ENCODE measurements at regions not wholly inside any gene's neighbourhood (a gene's known extent, or its start where the extent isn't known, plus 50 kb on each side); places are given as distances from the start of the nearest gene placed in this dataset.

DNA sequence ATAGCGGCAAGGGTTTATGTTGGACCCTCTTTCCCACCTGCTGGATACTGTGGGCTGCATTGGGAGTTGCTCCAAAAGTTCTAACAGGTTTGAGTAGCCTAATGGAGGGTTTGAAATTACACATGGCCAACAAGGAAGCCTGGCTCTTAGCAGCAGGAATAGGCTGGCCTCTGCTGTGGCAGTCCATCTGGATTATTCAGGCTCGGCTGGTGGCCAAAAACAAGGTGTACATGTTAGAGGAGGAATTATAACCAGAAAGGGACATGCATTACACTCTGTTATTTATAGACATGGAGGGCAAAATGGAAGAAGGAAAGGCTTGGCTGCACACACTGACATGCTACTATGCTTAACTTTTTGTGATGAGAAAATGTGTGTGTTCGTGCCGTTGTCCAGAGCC lies 61.1 kb upstream of the NRXN1 start:
- TF ChIP-seq, protein P1, sequence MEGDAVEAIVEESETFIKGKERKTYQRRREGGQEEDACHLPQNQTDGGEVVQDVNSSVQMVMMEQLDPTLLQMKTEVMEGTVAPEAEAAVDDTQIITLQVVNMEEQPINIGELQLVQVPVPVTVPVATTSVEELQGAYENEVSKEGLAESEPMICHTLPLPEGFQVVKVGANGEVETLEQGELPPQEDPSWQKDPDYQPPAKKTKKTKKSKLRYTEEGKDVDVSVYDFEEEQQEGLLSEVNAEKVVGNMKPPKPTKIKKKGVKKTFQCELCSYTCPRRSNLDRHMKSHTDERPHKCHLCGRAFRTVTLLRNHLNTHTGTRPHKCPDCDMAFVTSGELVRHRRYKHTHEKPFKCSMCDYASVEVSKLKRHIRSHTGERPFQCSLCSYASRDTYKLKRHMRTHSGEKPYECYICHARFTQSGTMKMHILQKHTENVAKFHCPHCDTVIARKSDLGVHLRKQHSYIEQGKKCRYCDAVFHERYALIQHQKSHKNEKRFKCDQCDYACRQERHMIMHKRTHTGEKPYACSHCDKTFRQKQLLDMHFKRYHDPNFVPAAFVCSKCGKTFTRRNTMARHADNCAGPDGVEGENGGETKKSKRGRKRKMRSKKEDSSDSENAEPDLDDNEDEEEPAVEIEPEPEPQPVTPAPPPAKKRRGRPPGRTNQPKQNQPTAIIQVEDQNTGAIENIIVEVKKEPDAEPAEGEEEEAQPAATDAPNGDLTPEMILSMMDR (IDR thresholded peaks at IDR 0.05): no peak
- DNase-seq (ENCODE audit: low spot score): no peak
- no peak overlapping the region for H3K4me3 ChIP-seq
- H3K27ac ChIP-seq: no peak overlapping the region

GRCh38 chr2:51085420-51086068 lies 53.6 kb upstream of the NRXN1 start:
- no peak overlapping the region for H3K4me3 ChIP-seq
- TF ChIP-seq, protein P1 (IDR thresholded peaks at IDR 0.05): no peak
- DNase-seq (ENCODE audit: low spot score): no peak
- no peak overlapping the region for H3K27ac ChIP-seq

DNA sequence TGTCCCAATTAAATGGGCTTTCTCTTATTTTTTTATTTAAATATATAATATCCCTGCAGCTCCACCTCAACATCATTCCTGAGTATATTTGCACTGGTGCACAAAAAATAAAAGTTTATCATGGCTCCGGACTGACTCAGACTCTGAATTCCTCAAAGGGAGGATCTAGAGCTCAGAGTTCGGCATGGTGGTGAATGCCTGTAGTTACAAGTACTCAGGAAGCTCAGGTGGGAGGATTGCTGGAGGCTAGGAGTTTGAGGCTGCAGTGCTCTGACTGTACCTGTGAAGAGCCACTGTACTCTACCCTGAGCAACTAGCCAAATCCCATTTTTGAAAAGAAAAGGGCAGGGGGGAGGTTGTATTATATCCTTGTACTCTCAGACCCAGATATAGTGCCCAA lies 52.8 kb upstream of the NRXN1 start:
- DNase-seq (ENCODE audit: low spot score): no peak
- Histone ChIP-seq H3K27ac (no peak overlapping the region), H3K4me3 (no peak overlapping the region)
- TF ChIP-seq, protein P1 (IDR thresholded peaks at IDR 0.05): no peak
